Non-pigmented ciliary epithelial cell (primary cell): ENCODE measurements at regions not wholly inside any gene's neighbourhood (a gene's known extent, or its start where the extent isn't known, plus 50 kb on each side); places are given as distances from the start of the nearest gene placed in this dataset.
A peak's percentile ranks its signal among the peaks of the same experiment; 100 is the strongest.
"Not testable (repeated sequence)": the region's sequence is repeated elsewhere in the genome, so short reads cannot be mapped to it uniquely, and the experiment has no call there.

Source experiments
- DNase-seq: peaks from one replicate; pipeline ENCODE4 v3.0.0-alpha.2; 2010; ENCODE audit warnings: low read depth

DNA sequence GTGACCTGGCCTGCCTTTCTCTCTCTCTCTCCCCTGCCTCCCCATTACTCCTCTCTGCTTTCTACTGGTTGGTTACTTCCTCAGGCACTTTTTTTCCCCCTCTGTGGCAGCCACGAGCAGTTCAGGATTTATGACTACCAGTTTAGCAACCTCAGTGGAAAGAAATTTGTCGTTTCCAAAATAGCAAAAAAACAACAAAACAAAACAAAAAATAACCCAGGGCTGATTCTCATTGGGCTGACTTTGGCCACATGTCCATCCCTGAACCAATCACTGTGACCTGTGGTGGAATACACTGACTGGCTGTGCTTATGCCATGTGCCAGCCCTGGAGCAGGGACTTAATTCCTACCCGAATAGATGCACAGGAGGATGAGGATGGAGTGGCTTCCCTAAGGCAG, 137.4 kb downstream of the TFAP2C start:
- DNase-seq: no peak

- DNase-seq: no peak
These were observed 141.0 kb downstream of the TFAP2C start for GRCh38 chr20:56769921-56770600.

DNA sequence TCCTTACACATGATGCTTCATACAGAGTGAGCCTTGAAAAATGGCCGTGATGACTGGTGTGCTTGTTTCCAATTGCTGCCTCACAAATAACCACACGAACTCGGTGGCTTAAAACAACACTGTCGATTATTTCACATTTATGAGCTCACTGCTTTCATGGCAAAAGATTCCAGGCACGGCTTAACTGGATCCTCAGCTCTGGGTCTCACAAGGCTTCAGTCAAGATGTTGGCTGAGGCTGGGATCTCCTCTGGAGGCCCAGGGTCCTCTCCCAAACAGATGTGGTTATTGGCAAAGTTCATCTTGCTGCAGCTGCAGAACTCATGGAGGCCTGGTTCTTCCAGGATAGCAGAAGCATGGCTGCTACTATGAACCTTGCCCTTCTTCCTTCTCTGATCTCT, 144.6 kb downstream of the TFAP2C start:
- no peak for DNase-seq

DNA sequence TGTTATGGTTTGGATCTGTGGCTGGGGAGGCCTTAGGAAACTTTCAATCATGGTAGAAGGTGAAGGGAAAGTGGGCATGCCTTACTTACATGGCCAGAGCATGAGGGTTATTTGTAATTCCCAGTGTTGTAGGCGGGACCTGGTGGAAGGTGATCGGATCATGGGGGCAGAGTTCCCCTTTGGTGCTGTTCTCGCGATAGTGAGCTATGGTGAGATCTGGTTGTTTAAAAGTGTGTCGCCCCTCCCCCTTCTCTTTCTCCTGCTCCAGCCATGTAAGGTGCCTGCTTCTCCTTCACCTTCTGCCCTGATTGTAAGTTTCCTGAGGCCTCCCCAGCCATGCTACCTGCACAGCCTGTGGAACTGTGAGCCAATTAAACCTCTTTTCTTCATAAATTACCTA, 145.8 kb downstream of the TFAP2C start:
- no peak for DNase-seq

GRCh38 chr20:56776345-56776744, 147.2 kb downstream of the TFAP2C start:
- DNase-seq: no peak

- no peak for DNase-seq
These were observed 149.7 kb downstream of the TFAP2C start for GRCh38 chr20:56778765-56779195.

GRCh38 chr20:56779452-56780143, 150.5 kb downstream of the TFAP2C start:
- no peak for DNase-seq

- no peak for DNase-seq
These were observed 151.2 kb downstream of the TFAP2C start for GRCh38 chr20:56780266-56780665.

GRCh38 chr20:56781108-56781739, 152.1 kb downstream of the TFAP2C start:
- DNase-seq: no peak

DNA sequence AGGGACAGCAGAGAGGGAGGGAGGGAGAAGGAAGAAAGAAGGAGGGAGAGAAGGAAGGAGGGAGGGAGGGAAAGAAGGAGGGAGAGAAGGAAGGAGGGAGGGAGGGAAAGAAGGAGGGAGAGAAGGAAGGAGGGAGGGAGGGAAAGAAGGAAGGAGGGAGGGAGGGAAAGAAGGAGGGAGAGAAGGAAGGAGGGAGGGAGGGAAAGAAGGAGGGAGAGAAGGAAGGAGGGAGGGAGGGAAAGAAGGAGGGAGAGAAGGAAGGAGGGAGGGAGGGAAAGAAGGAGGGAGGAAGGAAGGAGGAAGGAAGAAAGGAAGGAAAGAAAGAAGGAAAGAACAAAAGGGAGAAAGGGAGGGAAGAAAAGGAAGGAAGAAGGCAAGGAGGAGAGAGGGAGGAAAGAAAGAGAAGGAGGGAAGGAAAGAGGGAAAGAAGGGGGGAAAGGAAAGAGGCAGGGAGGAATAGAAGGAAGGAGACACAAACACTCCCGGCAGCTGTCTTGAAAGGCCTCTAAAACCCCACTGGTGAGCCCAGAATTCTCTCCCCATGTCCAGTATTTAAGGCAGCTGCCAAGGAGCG, 153.0 kb downstream of the TFAP2C start:
- not testable (repeated sequence) for DNase-seq

DNA sequence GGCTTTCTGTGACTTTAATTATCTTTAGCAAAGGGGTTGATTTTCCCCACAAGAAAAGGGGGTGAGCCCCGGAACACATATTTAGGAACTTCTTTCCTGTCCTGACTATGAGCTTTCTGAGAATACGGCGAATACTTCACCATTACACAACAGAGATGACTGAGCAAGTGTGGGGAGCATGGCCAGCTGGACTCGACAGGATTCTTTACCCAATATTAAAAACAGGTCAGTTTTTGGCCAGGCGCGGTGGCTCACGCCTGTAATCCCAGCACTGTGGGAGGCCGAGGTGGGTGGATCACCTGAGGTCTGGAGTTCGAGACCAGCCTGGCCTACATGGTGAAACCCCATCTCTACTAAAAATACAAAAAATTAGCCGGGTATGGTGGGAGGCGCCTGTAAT, 153.7 kb downstream of the TFAP2C start:
- not testable (repeated sequence) for DNase-seq

GRCh38 chr20:56783826-56784225, 154.7 kb downstream of the TFAP2C start:
- DNase-seq: no peak

- DNase-seq: no peak
These were observed 157.4 kb downstream of the TFAP2C start for GRCh38 chr20:56786503-56786902.

DNA sequence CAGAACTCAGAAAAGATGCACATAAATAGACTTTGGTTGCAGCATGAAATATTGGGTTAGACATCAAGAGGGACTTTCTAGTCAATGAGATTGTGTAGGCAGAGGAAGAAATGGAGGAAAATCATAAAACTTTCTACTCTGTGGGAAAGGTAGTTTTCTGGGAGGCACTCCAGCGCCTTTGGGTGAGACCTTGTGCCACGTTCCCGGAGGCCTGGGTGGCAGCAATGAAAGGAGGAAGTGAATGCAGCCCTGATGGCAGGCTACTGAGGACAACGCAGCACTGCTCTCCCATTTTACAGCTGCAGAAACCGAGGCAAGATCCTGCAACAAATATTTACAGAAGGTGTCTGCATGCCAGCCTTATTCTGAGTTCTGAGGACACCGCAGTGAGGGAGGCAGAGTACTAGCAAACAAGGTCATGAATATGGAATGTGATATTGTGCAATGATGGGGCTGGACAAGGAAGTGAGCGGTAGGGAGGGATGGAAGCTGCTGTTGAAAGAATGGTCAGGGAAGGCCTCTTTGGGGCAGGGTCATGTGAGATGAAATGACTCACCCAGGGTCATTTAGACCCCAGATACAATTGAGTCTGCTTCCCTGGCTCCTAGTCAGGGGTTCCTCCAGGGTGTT, 159.1 kb downstream of the TFAP2C start:
- DNase-seq: peak; percentile 94

GRCh38 chr20:56788671-56789610, 159.8 kb downstream of the TFAP2C start:
- DNase-seq: no peak

DNA sequence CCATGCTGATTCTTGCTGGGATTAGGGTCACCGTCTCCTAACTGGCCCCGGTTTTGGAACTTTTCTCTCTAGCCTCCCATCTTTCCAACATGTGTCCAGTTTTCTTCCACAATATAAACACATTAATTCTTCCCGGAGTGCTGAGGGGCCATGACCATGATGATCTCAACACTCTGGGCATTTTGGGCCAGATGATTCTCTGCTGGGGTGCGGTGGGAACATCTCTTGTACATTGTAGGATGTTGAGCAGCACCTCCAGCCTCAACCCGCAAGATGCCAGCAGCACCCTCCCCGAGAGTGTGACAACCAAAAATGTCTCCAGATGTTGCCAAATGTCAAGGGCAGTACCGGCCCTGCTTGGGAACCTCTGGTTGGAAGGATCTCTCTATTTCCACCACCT, 164.8 kb downstream of the TFAP2C start:
- no peak for DNase-seq

GRCh38 chr20:56795492-56795891, 166.4 kb downstream of the TFAP2C start:
- DNase-seq: no peak

DNA sequence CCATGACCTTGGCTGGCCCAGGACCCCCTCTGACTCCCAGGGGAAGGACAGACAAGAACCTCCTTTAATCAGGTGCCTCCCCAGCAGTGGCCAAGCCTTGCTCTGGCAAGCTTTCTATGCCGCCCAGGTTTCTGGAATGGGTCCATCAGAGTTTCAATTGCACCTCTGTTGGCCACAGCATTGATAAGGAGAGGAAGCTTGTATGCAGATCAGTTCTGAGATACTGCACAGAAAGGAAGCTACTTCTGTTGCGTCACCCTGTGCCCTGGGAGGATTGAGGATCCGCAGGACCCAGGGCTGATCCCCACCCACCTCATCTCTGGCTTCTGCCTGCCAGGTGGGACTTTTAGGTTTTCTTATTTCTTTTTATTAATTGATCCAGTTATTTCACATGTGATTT, 167.2 kb downstream of the TFAP2C start:
- no peak for DNase-seq

GRCh38 chr20:56797023-56797422, 167.9 kb downstream of the TFAP2C start:
- no peak for DNase-seq

DNA sequence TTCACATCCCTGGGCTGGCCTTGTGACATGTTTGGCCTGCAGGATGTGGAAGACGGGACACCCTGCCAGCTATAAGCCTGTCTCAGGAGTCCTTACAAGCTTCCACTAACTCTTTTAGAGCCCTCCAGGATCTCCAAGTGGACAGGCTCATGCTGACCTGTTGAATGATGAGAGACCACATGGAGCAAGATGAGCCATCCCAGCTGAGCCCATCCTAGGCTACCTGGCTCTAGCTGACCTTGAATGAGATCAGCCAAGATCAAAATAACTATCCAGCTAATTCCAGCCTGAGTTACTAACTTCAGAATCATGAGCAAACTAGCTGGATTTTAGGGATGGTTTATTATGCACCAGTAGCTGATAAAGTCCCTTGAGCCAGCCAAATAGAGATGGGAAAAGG, 169.5 kb downstream of the TFAP2C start:
- no peak for DNase-seq

DNA sequence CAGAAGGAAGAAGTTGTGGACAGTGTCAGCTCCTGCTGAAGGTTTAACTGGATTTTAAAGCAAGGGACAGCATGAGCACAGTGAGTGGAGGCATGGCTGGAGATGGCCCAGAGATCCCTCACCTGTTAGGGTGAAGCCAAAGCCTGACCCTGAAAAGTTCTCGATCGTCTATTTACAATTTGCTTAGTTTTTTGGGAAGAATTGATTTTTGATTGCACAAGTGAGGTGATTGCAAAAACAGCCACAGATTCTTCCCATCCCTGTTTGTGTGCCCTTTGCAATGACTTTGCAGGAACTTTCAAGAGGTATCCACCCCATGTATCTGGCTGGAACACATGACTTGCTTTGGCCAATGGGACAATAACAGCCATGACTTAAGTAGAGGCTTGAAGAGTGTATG, 170.1 kb downstream of the TFAP2C start:
- no peak for DNase-seq
